ENCODE measurements at regions not wholly inside any gene's neighbourhood (a gene's known extent, or its start where the extent isn't known, plus 50 kb on each side); places are given as distances from the start of the nearest gene placed in this dataset.

- no peak overlapping the region for H3K18ac ChIP-seq (ENCODE audit: low read length)
- H4K12ac ChIP-seq (ENCODE audit: low read depth, low read length), result no peak overlapping the region
- no peak overlapping the region for H2BK5ac ChIP-seq (ENCODE audit: low read depth, low read length, poor library complexity)
- H4K8ac ChIP-seq (ENCODE audit: low read depth, low read length), result no peak overlapping the region
- H3K27ac ChIP-seq (ENCODE audit: low read depth, low read length), result no peak overlapping the region
- no peaks in the 10 kb centered on the region for H3K4me1 ChIP-seq (ENCODE audit: control insufficient read depth in 1 of 2, insufficient read depth in 2 of 2, low read length in 2 of 2)
- H3K4me2 ChIP-seq (ENCODE audit: low read length), result no peak overlapping the region
- no peak overlapping the region for H2AK5ac ChIP-seq (ENCODE audit: low read length)
- no peaks in the 10 kb centered on the region for H3K36me3 ChIP-seq (ENCODE audit: control insufficient read depth in 1 of 2, insufficient read depth in 2 of 2, low read length in 2 of 2)
- H3K9me3 ChIP-seq (ENCODE audit: insufficient read depth, low read depth, low read length), result no peaks in the 10 kb centered on the region
- DNase-seq, result peak in 1 of 2 donors; percentile 8
- H4K91ac ChIP-seq (ENCODE audit: low read depth, low read length), result no peak overlapping the region
- no peaks in the 10 kb centered on the region for H3K27me3 ChIP-seq (ENCODE audit: insufficient read depth, low read length)
- H2BK12ac ChIP-seq (ENCODE audit: low read length), result no peak overlapping the region
- no peak overlapping the region for H3K14ac ChIP-seq (ENCODE audit: low read length)
- no peak overlapping the region for H3K23ac ChIP-seq (ENCODE audit: low read length)
- H3K4ac ChIP-seq (ENCODE audit: low read depth, low read length), result no peak overlapping the region
- no peak overlapping the region for H2AFZ ChIP-seq (ENCODE audit: insufficient read depth, low read length, poor library complexity)
- no CpG with 5 or more reads among the region's 2 CpGs for whole genome bisulfite sequencing (ENCODE audit: extremely low coverage, insufficient coverage, insufficient read length)
- H3K9ac ChIP-seq (ENCODE audit: low read length), result no peak overlapping the region
- no peaks in the 10 kb centered on the region for H3K79me1 ChIP-seq (ENCODE audit: low read length)
- no peak overlapping the region for H2BK120ac ChIP-seq (ENCODE audit: insufficient read depth, low read length, poor library complexity)
- H3K4me3 ChIP-seq (ENCODE audit: low read depth, low read length), result no peak overlapping the region
- no peaks in the 10 kb centered on the region for H3K79me2 ChIP-seq (ENCODE audit: control insufficient read depth, insufficient read depth, low read length, poor library complexity)
These were observed 319.9 kb upstream of the GBE1 start for GRCh38 chr3:82081351-82081750.

- Histone ChIP-seq H3K4me2 (ENCODE audit: low read length) (no peak overlapping the region), H2BK120ac (ENCODE audit: insufficient read depth, low read length, poor library complexity) (no peak overlapping the region)
These were observed 319.3 kb upstream of the GBE1 start for GRCh38 chr3:82080792-82081191.

GRCh38 chr3:82080261-82080660 is 318.8 kb upstream of the GBE1 start:
- DNase-seq, result peak in 1 of 2 donors; percentile 42
- no peak overlapping the region for H3K4me2 ChIP-seq (ENCODE audit: low read length)
- H3K79me2 ChIP-seq (ENCODE audit: control insufficient read depth, insufficient read depth, low read length, poor library complexity), result no peaks in the 10 kb centered on the region
- no peak overlapping the region for H3K9ac ChIP-seq (ENCODE audit: low read length)
- no peaks in the 10 kb centered on the region for H3K9me3 ChIP-seq (ENCODE audit: insufficient read depth, low read depth, low read length)
- H4K8ac ChIP-seq (ENCODE audit: low read depth, low read length), result no peak overlapping the region
- H3K4me1 ChIP-seq (ENCODE audit: control insufficient read depth in 1 of 2, insufficient read depth in 2 of 2, low read length in 2 of 2), result no peaks in the 10 kb centered on the region
- no peak overlapping the region for H2BK12ac ChIP-seq (ENCODE audit: low read length)
- no peak overlapping the region for H3K18ac ChIP-seq (ENCODE audit: low read length)
- H3K4ac ChIP-seq (ENCODE audit: low read depth, low read length), result no peak overlapping the region
- no peaks in the 10 kb centered on the region for H3K36me3 ChIP-seq (ENCODE audit: control insufficient read depth in 1 of 2, insufficient read depth in 2 of 2, low read length in 2 of 2)
- no peak overlapping the region for H3K27ac ChIP-seq (ENCODE audit: low read depth, low read length)
- no peak overlapping the region for H2AFZ ChIP-seq (ENCODE audit: insufficient read depth, low read length, poor library complexity)
- no peak overlapping the region for H2AK5ac ChIP-seq (ENCODE audit: low read length)
- no peak overlapping the region for H4K12ac ChIP-seq (ENCODE audit: low read depth, low read length)
- no peak overlapping the region for H3K23ac ChIP-seq (ENCODE audit: low read length)
- no peak overlapping the region for H2BK120ac ChIP-seq (ENCODE audit: insufficient read depth, low read length, poor library complexity)
- H2BK5ac ChIP-seq (ENCODE audit: low read depth, low read length, poor library complexity), result no peak overlapping the region
- no peak overlapping the region for H3K4me3 ChIP-seq (ENCODE audit: low read depth, low read length)
- H3K27me3 ChIP-seq (ENCODE audit: insufficient read depth, low read length), result no peaks in the 10 kb centered on the region
- H3K14ac ChIP-seq (ENCODE audit: low read length), result no peak overlapping the region
- H3K79me1 ChIP-seq (ENCODE audit: low read length), result no peaks in the 10 kb centered on the region
- no CpG with 5 or more reads among the region's 3 CpGs for WGBS (ENCODE audit: extremely low coverage, insufficient coverage, insufficient read length)
- H4K91ac ChIP-seq (ENCODE audit: low read depth, low read length), result no peak overlapping the region

More at GRCh38 chr3:82080792-82081191, 319.3 kb upstream of the GBE1 start:
- no peak for DNase-seq
- H3K23ac ChIP-seq (ENCODE audit: low read length), result no peak overlapping the region
- no peak overlapping the region for H2BK12ac ChIP-seq (ENCODE audit: low read length)
- H4K8ac ChIP-seq (ENCODE audit: low read depth, low read length), result no peak overlapping the region
- H2AK5ac ChIP-seq (ENCODE audit: low read length), result no peak overlapping the region
- H2BK5ac ChIP-seq (ENCODE audit: low read depth, low read length, poor library complexity), result no peak overlapping the region
- no peaks in the 10 kb centered on the region for H3K27me3 ChIP-seq (ENCODE audit: insufficient read depth, low read length)
- H3K79me2 ChIP-seq (ENCODE audit: control insufficient read depth, insufficient read depth, low read length, poor library complexity), result no peaks in the 10 kb centered on the region
- no peaks in the 10 kb centered on the region for H3K9me3 ChIP-seq (ENCODE audit: insufficient read depth, low read depth, low read length)
- H3K79me1 ChIP-seq (ENCODE audit: low read length), result no peaks in the 10 kb centered on the region
- H3K4ac ChIP-seq (ENCODE audit: low read depth, low read length), result no peak overlapping the region
- WGBS (ENCODE audit: extremely low coverage, insufficient coverage, insufficient read length), result no CpG with 5 or more reads among the region's 3 CpGs
- no peak overlapping the region for H2AFZ ChIP-seq (ENCODE audit: insufficient read depth, low read length, poor library complexity)
- H3K4me1 ChIP-seq (ENCODE audit: control insufficient read depth in 1 of 2, insufficient read depth in 2 of 2, low read length in 2 of 2), result no peaks in the 10 kb centered on the region
- no peak overlapping the region for H4K91ac ChIP-seq (ENCODE audit: low read depth, low read length)
- H4K12ac ChIP-seq (ENCODE audit: low read depth, low read length), result no peak overlapping the region
- no peaks in the 10 kb centered on the region for H3K36me3 ChIP-seq (ENCODE audit: control insufficient read depth in 1 of 2, insufficient read depth in 2 of 2, low read length in 2 of 2)
- no peak overlapping the region for H3K18ac ChIP-seq (ENCODE audit: low read length)
- no peak overlapping the region for H3K14ac ChIP-seq (ENCODE audit: low read length)
- no peak overlapping the region for H3K4me3 ChIP-seq (ENCODE audit: low read depth, low read length)
- peak overlapping the region; percentile 15 for H3K27ac ChIP-seq (ENCODE audit: low read depth, low read length)
- no peak overlapping the region for H3K9ac ChIP-seq (ENCODE audit: low read length)

GRCh38 chr3:82079335-82079890 is 318.0 kb upstream of the GBE1 start:
- H3K18ac ChIP-seq (ENCODE audit: low read length), result no peak overlapping the region

More at GRCh38 chr3:82079335-82079890, 318.0 kb upstream of the GBE1 start:
- no peak overlapping the region for H2AK5ac ChIP-seq (ENCODE audit: low read length)
- H3K4ac ChIP-seq (ENCODE audit: low read depth, low read length), result no peak overlapping the region
- H3K9ac ChIP-seq (ENCODE audit: low read length), result no peak overlapping the region
- no peaks in the 10 kb centered on the region for H3K27me3 ChIP-seq (ENCODE audit: insufficient read depth, low read length)
- no peak overlapping the region for H2BK12ac ChIP-seq (ENCODE audit: low read length)
- no peaks in the 10 kb centered on the region for H3K36me3 ChIP-seq (ENCODE audit: control insufficient read depth in 1 of 2, insufficient read depth in 2 of 2, low read length in 2 of 2)
- H4K8ac ChIP-seq (ENCODE audit: low read depth, low read length), result no peak overlapping the region
- H3K23ac ChIP-seq (ENCODE audit: low read length), result no peak overlapping the region
- H3K79me2 ChIP-seq (ENCODE audit: control insufficient read depth, insufficient read depth, low read length, poor library complexity), result no peaks in the 10 kb centered on the region
- H4K12ac ChIP-seq (ENCODE audit: low read depth, low read length), result no peak overlapping the region
- no peak overlapping the region for H3K27ac ChIP-seq (ENCODE audit: low read depth, low read length)
- no peak overlapping the region for H2BK5ac ChIP-seq (ENCODE audit: low read depth, low read length, poor library complexity)
- no peak overlapping the region for H3K4me2 ChIP-seq (ENCODE audit: low read length)
- DNase-seq, result no peak
- H3K4me1 ChIP-seq (ENCODE audit: control insufficient read depth in 1 of 2, insufficient read depth in 2 of 2, low read length in 2 of 2), result no peaks in the 10 kb centered on the region
- H2BK120ac ChIP-seq (ENCODE audit: insufficient read depth, low read length, poor library complexity), result no peak overlapping the region
- no CpG with 5 or more reads among the region's 5 CpGs for WGBS (ENCODE audit: extremely low coverage, insufficient coverage, insufficient read length)
- no peak overlapping the region for H4K91ac ChIP-seq (ENCODE audit: low read depth, low read length)
- no peaks in the 10 kb centered on the region for H3K9me3 ChIP-seq (ENCODE audit: insufficient read depth, low read depth, low read length)
- H3K79me1 ChIP-seq (ENCODE audit: low read length), result no peaks in the 10 kb centered on the region
- no peak overlapping the region for H2AFZ ChIP-seq (ENCODE audit: insufficient read depth, low read length, poor library complexity)
- H3K14ac ChIP-seq (ENCODE audit: low read length), result no peak overlapping the region
- no peak overlapping the region for H3K4me3 ChIP-seq (ENCODE audit: low read depth, low read length)

All from trophoblast cell (in vitro differentiated cells and primary cell).